GM23338 (cell line): ENCODE measurements at regions not wholly inside any gene's neighbourhood (a gene's known extent, or its start where the extent isn't known, plus 50 kb on each side); places are given as distances from the start of the nearest gene placed in this dataset.

ENCODE experiments used
- EZH2 ChIP-seq: fragments of 200-600 bp; sonication (generic); IDR thresholded peaks from one replicate; pipeline ENCODE4 v1.8.0; 2017; ENCODE audit warnings: antibody characterized with exemption, mild to moderate bottlenecking, low read depth; ENCODE audit not compliant: unreplicated experiment
- JUNB ChIP-seq: IDR thresholded peaks from one replicate; pipeline ENCODE4 v1.6.1; 2016; ENCODE audit warnings: antibody characterized with exemption; ENCODE audit not compliant: unreplicated experiment
- POLR2AphosphoS5 ChIP-seq: IDR thresholded peaks from 2 replicates; pipeline ENCODE4 v1.6.1; 2016; ENCODE audit warnings: antibody characterized with exemption, low read depth
- ZNF331 ChIP-seq: fragments of 250-450 bp; sonication (Bioruptor Pico); IDR thresholded peaks from 2 replicates; pipeline ENCODE4 v1.5.0; 2020; ENCODE audit warnings: low read depth, mild to moderate bottlenecking, moderate library complexity
- TF ChIP-seq, protein P1 (sequence below), 2 experiments: fragments of 200-600 bp in 1 of 2; sonication (generic) in 1 of 2; conservative IDR thresholded peaks; 2 replicates each; pipeline versions ENCODE4 v1.5.1 to v1.6.1; 2016 to 2017; ENCODE audit warnings: antibody characterized with exemption in 2 of 2, low read depth in 2 of 2, mild to moderate bottlenecking in 2 of 2, moderate library complexity in 1 of 2
- TF ChIP-seq, protein P2 (sequence below): IDR thresholded peaks from 2 replicates; pipeline ENCODE4 v1.6.1; 2016; ENCODE audit warnings: antibody characterized with exemption

DNA sequence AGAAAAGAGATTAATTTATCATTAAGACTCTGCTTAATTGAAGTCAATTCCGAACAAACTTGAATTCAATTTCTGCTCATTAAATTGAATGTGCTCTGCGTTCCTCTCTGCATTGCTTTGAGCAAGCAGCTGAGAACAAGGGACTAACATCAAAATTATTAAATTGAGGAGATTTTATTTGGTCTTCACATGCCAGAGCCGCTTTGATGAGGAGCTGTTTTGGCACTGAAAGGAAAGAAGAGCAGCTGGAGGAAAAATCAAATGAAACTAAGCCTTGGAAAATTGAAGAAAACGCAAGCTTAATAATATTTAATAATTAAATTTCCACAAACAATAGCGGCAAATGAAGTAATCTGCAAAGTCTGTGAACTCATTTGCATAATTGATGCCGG lies 222.0 kb upstream of the PKN2 start:
- TF ChIP-seq, protein P1, sequence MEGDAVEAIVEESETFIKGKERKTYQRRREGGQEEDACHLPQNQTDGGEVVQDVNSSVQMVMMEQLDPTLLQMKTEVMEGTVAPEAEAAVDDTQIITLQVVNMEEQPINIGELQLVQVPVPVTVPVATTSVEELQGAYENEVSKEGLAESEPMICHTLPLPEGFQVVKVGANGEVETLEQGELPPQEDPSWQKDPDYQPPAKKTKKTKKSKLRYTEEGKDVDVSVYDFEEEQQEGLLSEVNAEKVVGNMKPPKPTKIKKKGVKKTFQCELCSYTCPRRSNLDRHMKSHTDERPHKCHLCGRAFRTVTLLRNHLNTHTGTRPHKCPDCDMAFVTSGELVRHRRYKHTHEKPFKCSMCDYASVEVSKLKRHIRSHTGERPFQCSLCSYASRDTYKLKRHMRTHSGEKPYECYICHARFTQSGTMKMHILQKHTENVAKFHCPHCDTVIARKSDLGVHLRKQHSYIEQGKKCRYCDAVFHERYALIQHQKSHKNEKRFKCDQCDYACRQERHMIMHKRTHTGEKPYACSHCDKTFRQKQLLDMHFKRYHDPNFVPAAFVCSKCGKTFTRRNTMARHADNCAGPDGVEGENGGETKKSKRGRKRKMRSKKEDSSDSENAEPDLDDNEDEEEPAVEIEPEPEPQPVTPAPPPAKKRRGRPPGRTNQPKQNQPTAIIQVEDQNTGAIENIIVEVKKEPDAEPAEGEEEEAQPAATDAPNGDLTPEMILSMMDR (conservative IDR thresholded peaks at IDR 0.05; ENCODE audit: low read depth in 2 of 2) = no peak
- no peak for TF ChIP-seq POLR2AphosphoS5
- TF ChIP-seq, protein P2, sequence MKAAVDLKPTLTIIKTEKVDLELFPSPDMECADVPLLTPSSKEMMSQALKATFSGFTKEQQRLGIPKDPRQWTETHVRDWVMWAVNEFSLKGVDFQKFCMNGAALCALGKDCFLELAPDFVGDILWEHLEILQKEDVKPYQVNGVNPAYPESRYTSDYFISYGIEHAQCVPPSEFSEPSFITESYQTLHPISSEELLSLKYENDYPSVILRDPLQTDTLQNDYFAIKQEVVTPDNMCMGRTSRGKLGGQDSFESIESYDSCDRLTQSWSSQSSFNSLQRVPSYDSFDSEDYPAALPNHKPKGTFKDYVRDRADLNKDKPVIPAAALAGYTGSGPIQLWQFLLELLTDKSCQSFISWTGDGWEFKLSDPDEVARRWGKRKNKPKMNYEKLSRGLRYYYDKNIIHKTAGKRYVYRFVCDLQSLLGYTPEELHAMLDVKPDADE = no peak
- TF ChIP-seq JUNB = no peak
- no peak for TF ChIP-seq EZH2
- no peak for TF ChIP-seq ZNF331 (CRISPR knock-in tag)
